ENCODE measurements at regions not wholly inside any gene's neighbourhood (a gene's known extent, or its start where the extent isn't known, plus 50 kb on each side); places are given as distances from the start of the nearest gene placed in this dataset.

DNA sequence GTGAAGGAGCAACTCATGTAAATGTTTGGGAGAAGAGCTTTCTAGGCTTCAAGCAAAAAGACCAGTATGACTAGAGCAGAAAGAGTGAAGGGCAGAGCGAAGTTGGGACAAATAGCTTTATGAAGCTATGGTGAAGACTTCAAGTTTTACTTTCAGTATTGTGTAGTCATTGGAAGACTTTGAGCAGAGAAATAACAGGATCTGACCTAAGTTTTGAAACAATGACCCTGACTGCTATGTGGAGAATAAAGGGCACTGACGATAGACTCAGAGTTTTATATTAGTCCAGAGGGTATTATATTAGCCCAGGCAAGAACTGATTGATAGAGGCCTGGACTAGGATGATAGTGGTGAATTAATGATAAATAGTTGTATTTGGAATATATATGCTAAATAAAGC is 187.3 kb downstream of the KTN1 start:
- no peaks in the 10 kb centered on the region for H3K36me3 ChIP-seq (replicated peaks in 1 of 2; ENCODE audit: control extremely low read depth in 1 of 2, control insufficient read depth in 1 of 2, extremely low read depth in 1 of 2, insufficient read depth in 2 of 2, low read length in 1 of 2)

DNA sequence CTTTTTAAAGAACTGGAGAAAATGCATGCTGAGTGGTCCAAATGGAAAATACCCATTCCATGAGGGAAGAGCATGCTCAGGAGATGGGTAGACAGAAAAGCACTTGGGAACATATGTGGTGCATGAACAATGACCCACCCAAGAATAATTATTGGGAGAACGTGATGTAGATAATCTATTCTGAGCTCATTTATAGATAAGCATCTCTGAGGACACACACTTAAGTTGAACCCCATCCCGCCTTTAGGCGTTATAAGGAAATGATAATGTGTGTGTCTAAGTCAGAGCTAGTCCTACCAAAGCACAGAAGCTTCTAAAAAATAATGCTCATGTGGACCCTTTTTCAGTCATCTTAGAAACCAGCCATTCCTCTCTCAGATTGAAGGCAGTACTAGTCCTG is 189.9 kb downstream of the KTN1 start:
- ChIA-PET POLR2A (no interaction called here), CTCF (no interaction called here)
- WGBS (ENCODE audit: insufficient coverage) = no CpG with 5 or more reads among the region's 3 CpGs
- Histone ChIP-seq H3K4me3 (ENCODE audit: control extremely low read depth in 1 of 5, extremely low read depth in 1 of 5, insufficient read depth in 1 of 5, low read depth in 2 of 5, low read length in 4 of 5) (no peak overlapping the region), H3K27ac (ENCODE audit: low read length in 2 of 2) (no peak overlapping the region), H3K79me2 (ENCODE audit: control insufficient read depth, insufficient read depth, low read length) (no peaks in the 10 kb centered on the region), H3K9ac (ENCODE audit: low read length) (no peak overlapping the region), H3K4me2 (replicated peaks; ENCODE audit: low read depth, low read length, poor library complexity, severe bottlenecking) (no peak overlapping the region), H4K20me1 (ENCODE audit: control insufficient read depth, insufficient read depth, low read length, poor library complexity, severe bottlenecking) (no peaks in the 10 kb centered on the region), H3K27me3 (replicated peaks in 1 of 4; ENCODE audit: control extremely low read depth in 1 of 4, control insufficient read depth in 3 of 4, insufficient read depth in 4 of 4, low read length in 3 of 4) (no peaks in the 10 kb centered on the region), H3K36me3 (replicated peaks in 1 of 2; ENCODE audit: control extremely low read depth in 1 of 2, control insufficient read depth in 1 of 2, extremely low read depth in 1 of 2, insufficient read depth in 2 of 2, low read length in 1 of 2) (no peaks in the 10 kb centered on the region), H3K9me3 (ENCODE audit: control extremely low read depth in 1 of 3, control insufficient read depth in 2 of 3, insufficient read depth in 1 of 3, low read length in 2 of 3) (no peaks in the 10 kb centered on the region), H3K4me1 (ENCODE audit: control insufficient read depth in 2 of 2, insufficient read depth in 2 of 2, low read length in 2 of 2) (no peaks in the 10 kb centered on the region), H2AFZ (ENCODE audit: insufficient read depth, low read depth, low read length, poor library complexity, severe bottlenecking) (no peak overlapping the region)
- DNase-seq = no peak
- TF ChIP-seq, protein P1, sequence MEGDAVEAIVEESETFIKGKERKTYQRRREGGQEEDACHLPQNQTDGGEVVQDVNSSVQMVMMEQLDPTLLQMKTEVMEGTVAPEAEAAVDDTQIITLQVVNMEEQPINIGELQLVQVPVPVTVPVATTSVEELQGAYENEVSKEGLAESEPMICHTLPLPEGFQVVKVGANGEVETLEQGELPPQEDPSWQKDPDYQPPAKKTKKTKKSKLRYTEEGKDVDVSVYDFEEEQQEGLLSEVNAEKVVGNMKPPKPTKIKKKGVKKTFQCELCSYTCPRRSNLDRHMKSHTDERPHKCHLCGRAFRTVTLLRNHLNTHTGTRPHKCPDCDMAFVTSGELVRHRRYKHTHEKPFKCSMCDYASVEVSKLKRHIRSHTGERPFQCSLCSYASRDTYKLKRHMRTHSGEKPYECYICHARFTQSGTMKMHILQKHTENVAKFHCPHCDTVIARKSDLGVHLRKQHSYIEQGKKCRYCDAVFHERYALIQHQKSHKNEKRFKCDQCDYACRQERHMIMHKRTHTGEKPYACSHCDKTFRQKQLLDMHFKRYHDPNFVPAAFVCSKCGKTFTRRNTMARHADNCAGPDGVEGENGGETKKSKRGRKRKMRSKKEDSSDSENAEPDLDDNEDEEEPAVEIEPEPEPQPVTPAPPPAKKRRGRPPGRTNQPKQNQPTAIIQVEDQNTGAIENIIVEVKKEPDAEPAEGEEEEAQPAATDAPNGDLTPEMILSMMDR (IDR thresholded peaks at IDR 0.05) = no peak
- no peak for TF ChIP-seq EZH2 (IDR thresholded peaks at IDR 0.05; ENCODE audit: borderline replicate concordance, insufficient read depth, low read depth, low read length, poor library complexity, severe bottlenecking)
- Mint-ChIP-seq H3K9me3 (ENCODE audit: insufficient read depth) (peaks cover 2% of the 10 kb centered on the region), H3K27ac (no peak overlapping the region), H3K27me3 (peaks cover 13% of the 10 kb centered on the region), H3K4me1 (no peaks in the 10 kb centered on the region), H3K4me3 (no peak overlapping the region)
- intact Hi-C loops (cut with micrococcal nuclease) = no loop called here
- ATAC-seq (ENCODE audit: low read depth) = no peak

More for the DNA sequence above, 187.3 kb downstream of the KTN1 start:
- ChIA-PET POLR2A (no interaction called here), CTCF (no interaction called here)
- H3K4me1 ChIP-seq (ENCODE audit: control insufficient read depth in 2 of 2, insufficient read depth in 2 of 2, low read length in 2 of 2) = no peaks in the 10 kb centered on the region
- intact Hi-C loops (cut with micrococcal nuclease) = no loop called here
- ATAC-seq (ENCODE audit: low read depth) (no peak), DNase-seq (no peak)
- H3K4me3 ChIP-seq (ENCODE audit: control extremely low read depth in 1 of 5, extremely low read depth in 1 of 5, insufficient read depth in 1 of 5, low read depth in 2 of 5, low read length in 4 of 5) = no peak overlapping the region
- H3K27me3 ChIP-seq (replicated peaks in 1 of 4; ENCODE audit: control extremely low read depth in 1 of 4, control insufficient read depth in 3 of 4, insufficient read depth in 4 of 4, low read length in 3 of 4) = no peaks in the 10 kb centered on the region
- no peak overlapping the region for H3K4me2 ChIP-seq (replicated peaks; ENCODE audit: low read depth, low read length, poor library complexity, severe bottlenecking)
- WGBS (ENCODE audit: insufficient coverage) = 78% methylated on average over 2 of the region's 2 CpGs
- TF ChIP-seq, protein P1 (IDR thresholded peaks at IDR 0.05) = no peak
- no peak for TF ChIP-seq EZH2 (IDR thresholded peaks at IDR 0.05; ENCODE audit: borderline replicate concordance, insufficient read depth, low read depth, low read length, poor library complexity, severe bottlenecking)
- H2AFZ ChIP-seq (ENCODE audit: insufficient read depth, low read depth, low read length, poor library complexity, severe bottlenecking) = no peak overlapping the region
- no peaks in the 10 kb centered on the region for H3K4me1 Mint-ChIP-seq
- H3K4me3 Mint-ChIP-seq = no peak overlapping the region
- no peak overlapping the region for H3K27ac ChIP-seq (ENCODE audit: low read length in 2 of 2)
- H3K27ac Mint-ChIP-seq = no peak overlapping the region
- peaks cover 19% of the 10 kb centered on the region for H3K27me3 Mint-ChIP-seq
- H3K9me3 ChIP-seq (ENCODE audit: control extremely low read depth in 1 of 3, control insufficient read depth in 2 of 3, insufficient read depth in 1 of 3, low read length in 2 of 3) = no peaks in the 10 kb centered on the region
- peaks cover 2% of the 10 kb centered on the region for H3K9me3 Mint-ChIP-seq (ENCODE audit: insufficient read depth)
- H3K9ac ChIP-seq (ENCODE audit: low read length) = no peak overlapping the region
- no peaks in the 10 kb centered on the region for H3K79me2 ChIP-seq (ENCODE audit: control insufficient read depth, insufficient read depth, low read length)
- H4K20me1 ChIP-seq (ENCODE audit: control insufficient read depth, insufficient read depth, low read length, poor library complexity, severe bottlenecking) = no peaks in the 10 kb centered on the region

All from B cell (primary cell).